Esophagus squamous epithelium (tissue), 5 donors: ENCODE measurements at regions not wholly inside any gene's neighbourhood (a gene's known extent, or its start where the extent isn't known, plus 50 kb on each side); places are given as distances from the start of the nearest gene placed in this dataset.

ENCODE experiments used
- DNase-seq: peaks from one replicate; lab custom pipeline; 2025; lab: John Stamatoyannopoulos, UW
- H3K27ac ChIP-seq, 4 donors: fragments of 200-600 bp; sonication (generic); one replicate each; pipeline ENCODE4 v1.5.1; 2016 to 2019; ENCODE audit warnings: mild to moderate bottlenecking in 1 of 4
- H3K27me3 ChIP-seq, 4 donors: fragments of 200-600 bp; sonication (generic); 1 replicate in 3 of 4; 2 replicates in 1 of 4; pipeline versions ENCODE4 v1.5.1 to v1.6.0; 2017 to 2021; ENCODE audit warnings: antibody characterized with exemption in 1 of 4
- H3K36me3 ChIP-seq, 3 donors: fragments of 200-600 bp; sonication (generic); one replicate each; pipeline ENCODE4 v1.5.1; 2016 to 2019
- H3K4me1 ChIP-seq, 3 donors: fragments of 200-600 bp; sonication (generic); one replicate each; pipeline ENCODE4 v1.5.1; 2017 to 2019
- H3K4me3 ChIP-seq, 4 donors: fragments of 200-600 bp; sonication (generic); 1 replicate in 3 of 4; 2 replicates in 1 of 4; pipeline ENCODE4 v1.5.1; 2016 to 2019; ENCODE audit warnings: mild to moderate bottlenecking in 2 of 4, moderate library complexity in 1 of 4
- H3K9me3 ChIP-seq, 3 donors: fragments of 200-600 bp; sonication (generic); one replicate each; pipeline ENCODE4 v1.5.1; 2016 to 2019
- CTCF ChIP-seq, 6 experiments: fragments of 450-650 bp in 4 of 6; fragments of 200-600 bp in 2 of 6; sonication (generic) in 2 of 6; IDR thresholded peaks; one replicate each; pipeline ENCODE4 v1.5.1; 2016 to 2019; ENCODE audit warnings: antibody characterized with exemption in 6 of 6, mild to moderate bottlenecking in 4 of 6, moderate library complexity in 4 of 6
- POLR2A ChIP-seq, 4 donors: fragments of 450-650 bp; IDR thresholded peaks; one replicate each; pipeline ENCODE4 v1.6.1; 2017; ENCODE audit warnings: antibody characterized with exemption in 4 of 4, mild to moderate bottlenecking in 4 of 4, moderate library complexity in 3 of 4
- WGBS, 2 donors: methylation state at CpG; one replicate each; pipeline ENCODE4 v1.1.5; 2018; 5-methylcytosine and 5-hydroxymethylcytosine counted together
- intact Hi-C: fragments of 100-400 bp; cut with DNase I; formaldehyde crosslinking; loops from one replicate; pipeline ENCODE4 v1.15.0; 2022
- donor health status: DM: yes; HTN: yes; CAD: no.

- no peaks in the 10 kb centered on the region for H3K9me3 ChIP-seq
- intact Hi-C loops: no loop called here
- H3K4me3 ChIP-seq: no peak overlapping the region
- no peak for TF ChIP-seq CTCF (IDR thresholded peaks at IDR 0.05)
- TF ChIP-seq POLR2A (IDR thresholded peaks at IDR 0.05): no peak
- H3K27ac ChIP-seq: peak overlapping the region in 3 of 4 donors; percentile 25 to 56 (median 45)
- peaks cover 0 to 18% (median 6%) of the 10 kb centered on the region in 3 donors for H3K4me1 ChIP-seq
- H3K36me3 ChIP-seq: no peaks in the 10 kb centered on the region
- no peak for DNase-seq
- H3K27me3 ChIP-seq: no peaks in the 10 kb centered on the region
- 70 to 90% methylated on average over 5 to 6 of the region's 6 CpGs for WGBS, 2 donors
Observed at GRCh38 chr5:39502704-39503103, 77.9 kb upstream of the DAB2 start.

- H3K27ac ChIP-seq: peak overlapping the region in 2 of 4 donors; percentile 56 to 63
- H3K4me1 ChIP-seq: peaks cover 0 to 18% (median 6%) of the 10 kb centered on the region in 3 donors
- no peak overlapping the region for H3K4me3 ChIP-seq
- H3K36me3 ChIP-seq: no peaks in the 10 kb centered on the region
- WGBS, 2 donors: 53 to 59% methylated on average over 5 of the region's 5 CpGs
- H3K9me3 ChIP-seq: no peaks in the 10 kb centered on the region
- TF ChIP-seq POLR2A (IDR thresholded peaks at IDR 0.05): no peak
- no peak for TF ChIP-seq CTCF (IDR thresholded peaks at IDR 0.05)
- H3K27me3 ChIP-seq: no peaks in the 10 kb centered on the region
- DNase-seq: no peak
- intact Hi-C loops: no loop called here
Observed at GRCh38 chr5:39501397-39501796, 76.6 kb upstream of the DAB2 start.

GRCh38 chr5:39500551-39501175 is 75.9 kb upstream of the DAB2 start:
- H3K27ac ChIP-seq: no peak overlapping the region
- intact Hi-C loops: no loop called here
- DNase-seq: no peak
- WGBS, 2 donors: 48 to 58% methylated on average over 2 of the region's 2 CpGs
- TF ChIP-seq CTCF (IDR thresholded peaks at IDR 0.05) (no peak), POLR2A (IDR thresholded peaks at IDR 0.05) (no peak)
- no peaks in the 10 kb centered on the region for H3K9me3 ChIP-seq
- H3K4me1 ChIP-seq: peaks cover 0 to 18% (median 6%) of the 10 kb centered on the region in 3 donors
- no peaks in the 10 kb centered on the region for H3K36me3 ChIP-seq
- H3K27me3 ChIP-seq: no peaks in the 10 kb centered on the region
- H3K4me3 ChIP-seq: no peak overlapping the region

- TF ChIP-seq CTCF (IDR thresholded peaks at IDR 0.05): no peak
- no peak for TF ChIP-seq POLR2A (IDR thresholded peaks at IDR 0.05)
- peaks cover 0 to 29% (median 5%) of the 10 kb centered on the region in 3 donors for H3K4me1 ChIP-seq
- H3K9me3 ChIP-seq: no peaks in the 10 kb centered on the region
- DNase-seq: no peak
- no peak overlapping the region for H3K27ac ChIP-seq
- H3K27me3 ChIP-seq: no peaks in the 10 kb centered on the region
- WGBS, 2 donors: 41 to 50% methylated on average over 4 of the region's 4 CpGs
- H3K4me3 ChIP-seq: no peak overlapping the region
- H3K36me3 ChIP-seq: no peaks in the 10 kb centered on the region
- intact Hi-C loops: no loop called here
Observed at GRCh38 chr5:39498278-39498952, 73.6 kb upstream of the DAB2 start.

- Histone ChIP-seq H3K27ac (no peak overlapping the region), H3K4me1 (peaks cover 0 to 24% (median 0%) of the 10 kb centered on the region in 3 donors), H3K27me3 (no peaks in the 10 kb centered on the region), H3K9me3 (no peaks in the 10 kb centered on the region), H3K36me3 (no peaks in the 10 kb centered on the region), H3K4me3 (no peak overlapping the region)
- no peak for DNase-seq
- 93 to 95% methylated on average over 4 of the region's 4 CpGs for WGBS, 2 donors
- TF ChIP-seq CTCF (IDR thresholded peaks at IDR 0.05): no peak
- TF ChIP-seq POLR2A (IDR thresholded peaks at IDR 0.05): no peak
- intact Hi-C loops: no loop called here
Observed at GRCh38 chr5:39497322-39497721, 72.5 kb upstream of the DAB2 start.
